AG09319 (cell line): ENCODE measurements at regions not wholly inside any gene's neighbourhood (a gene's known extent, or its start where the extent isn't known, plus 50 kb on each side); places are given as distances from the start of the nearest gene placed in this dataset.

ENCODE experiments used
- DNase-seq: peaks from one replicate; pipeline ENCODE4 v3.0.0-alpha.2; 2010; ENCODE audit warnings: low read depth; ENCODE audit errors: extremely low read depth
- CTCF ChIP-seq: IDR thresholded peaks from 2 replicates; pipeline ENCODE4 v1.5.1; 2011; ENCODE audit warnings: low read depth, mild to moderate bottlenecking, inconsistent platforms, low read length, moderate library complexity

- no peak for TF ChIP-seq CTCF
- no peak for DNase-seq
Observed at GRCh38 chr14:38481952-38482678, 226.2 kb upstream of the CLEC14A start.

GRCh38 chr14:38469156-38469555, 213.3 kb upstream of the CLEC14A start:
- no peak for DNase-seq
- TF ChIP-seq CTCF = no peak

GRCh38 chr14:38442208-38442607, 186.3 kb upstream of the CLEC14A start:
- no peak for TF ChIP-seq CTCF
- DNase-seq = no peak

GRCh38 chr14:38432186-38432585, 176.3 kb upstream of the CLEC14A start:
- TF ChIP-seq CTCF = no peak
- no peak for DNase-seq

- DNase-seq = no peak
- TF ChIP-seq CTCF = no peak
Observed at GRCh38 chr14:38431156-38431555, 175.3 kb upstream of the CLEC14A start.

- no peak for TF ChIP-seq CTCF
- no peak for DNase-seq
Observed at GRCh38 chr14:38430522-38430921, 174.6 kb upstream of the CLEC14A start.

GRCh38 chr14:38425324-38425976, 169.6 kb upstream of the CLEC14A start:
- no peak for DNase-seq
- TF ChIP-seq CTCF = no peak
